PC-3 (cell line): ENCODE measurements at regions not wholly inside any gene's neighbourhood (a gene's known extent, or its start where the extent isn't known, plus 50 kb on each side); places are given as distances from the start of the nearest gene placed in this dataset.

Source experiments
- EZH2 ChIP-seq: fragments of 300-600 bp; sonication (generic); IDR thresholded peaks from one replicate; pipeline ENCODE4 v1.6.1; 2017; ENCODE audit warnings: antibody characterized with exemption, mild to moderate bottlenecking, low read length; ENCODE audit not compliant: unreplicated experiment
- EZH2phosphoT487 ChIP-seq: fragments of 300-600 bp; sonication (generic); IDR thresholded peaks from 2 replicates; pipeline ENCODE4 v1.6.1; 2018; ENCODE audit warnings: mild to moderate bottlenecking, antibody characterized with exemption, low read length, borderline replicate concordance
- TF ChIP-seq, protein P1 (sequence below): fragments of 300-600 bp; sonication (generic); conservative IDR thresholded peaks from 2 replicates; pipeline ENCODE4 v1.5.1; 2017; ENCODE audit warnings: antibody characterized with exemption, low read depth, mild to moderate bottlenecking, low read length

GRCh38 chr15:81523867-81524266 is 149.9 kb upstream of the TMC3 start:
- TF ChIP-seq, protein P1, sequence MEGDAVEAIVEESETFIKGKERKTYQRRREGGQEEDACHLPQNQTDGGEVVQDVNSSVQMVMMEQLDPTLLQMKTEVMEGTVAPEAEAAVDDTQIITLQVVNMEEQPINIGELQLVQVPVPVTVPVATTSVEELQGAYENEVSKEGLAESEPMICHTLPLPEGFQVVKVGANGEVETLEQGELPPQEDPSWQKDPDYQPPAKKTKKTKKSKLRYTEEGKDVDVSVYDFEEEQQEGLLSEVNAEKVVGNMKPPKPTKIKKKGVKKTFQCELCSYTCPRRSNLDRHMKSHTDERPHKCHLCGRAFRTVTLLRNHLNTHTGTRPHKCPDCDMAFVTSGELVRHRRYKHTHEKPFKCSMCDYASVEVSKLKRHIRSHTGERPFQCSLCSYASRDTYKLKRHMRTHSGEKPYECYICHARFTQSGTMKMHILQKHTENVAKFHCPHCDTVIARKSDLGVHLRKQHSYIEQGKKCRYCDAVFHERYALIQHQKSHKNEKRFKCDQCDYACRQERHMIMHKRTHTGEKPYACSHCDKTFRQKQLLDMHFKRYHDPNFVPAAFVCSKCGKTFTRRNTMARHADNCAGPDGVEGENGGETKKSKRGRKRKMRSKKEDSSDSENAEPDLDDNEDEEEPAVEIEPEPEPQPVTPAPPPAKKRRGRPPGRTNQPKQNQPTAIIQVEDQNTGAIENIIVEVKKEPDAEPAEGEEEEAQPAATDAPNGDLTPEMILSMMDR: no peak
- TF ChIP-seq EZH2 (no peak), EZH2phosphoT487 (no peak)
